PC-9 (cell line): ENCODE measurements at regions not wholly inside any gene's neighbourhood (a gene's known extent, or its start where the extent isn't known, plus 50 kb on each side); places are given as distances from the start of the nearest gene placed in this dataset.

Experiments
- BruUV-seq: library from RNA; stranded (reverse); fragments of 400-500 nt; replicated peaks from 2 replicates; lab custom pipeline; 2021; lab: Mats Ljungman, UMichigan
- CTCF ChIA-PET: fragments of 300-600 bp; sonication (Branson Sonifier 250); formaldehyde crosslinking; loops from one replicate; lab custom pipeline; 2022; ENCODE audit warnings: antibody characterized with exemption; lab: Charles Lee
- POLR2A ChIA-PET: fragments of 300-600 bp; sonication (Branson Sonifier 250); formaldehyde crosslinking; loops from one replicate; lab custom pipeline; 2022; ENCODE audit warnings: antibody characterized with exemption; ENCODE audit not compliant: unreplicated experiment; lab: Charles Lee
- DNase-seq, 2 experiments: peaks; one replicate each; pipeline versions ENCODE4 v3.0.0 to v3.0.0-alpha.2; 2015 to 2022; ENCODE audit warnings: mixed read lengths in 1 of 2
- H2AFZ ChIP-seq: fragments of 200-600 bp; sonication (generic); 2 replicates; pipeline ENCODE4 v1.8.1; 2017; ENCODE audit warnings: antibody characterized with exemption
- H3F3A ChIP-seq: fragments of 200-600 bp; sonication (generic); 2 replicates; pipeline ENCODE4 v1.8.1; 2017; ENCODE audit warnings: antibody characterized with exemption, mild to moderate bottlenecking, low read depth; ENCODE audit not compliant: insufficient read depth
- H3K27ac ChIP-seq: fragments of 200-600 bp; sonication (generic); 2 replicates; pipeline ENCODE4 v1.6.1; 2016; ENCODE audit warnings: mixed run types
- H3K27me3 ChIP-seq: fragments of 200-600 bp; sonication (generic); 2 replicates; pipeline ENCODE4 v1.6.1; 2016; ENCODE audit warnings: low read depth, mixed run types; ENCODE audit not compliant: insufficient read depth
- H3K36me3 ChIP-seq: fragments of 200-600 bp; sonication (generic); 2 replicates; pipeline ENCODE4 v1.6.1; 2016; ENCODE audit warnings: low read depth, mixed run types
- H3K4me1 ChIP-seq: fragments of 200-600 bp; sonication (generic); replicated peaks from 2 replicates; pipeline ENCODE4 v1.6.1; 2016; ENCODE audit warnings: mixed run types; ENCODE audit not compliant: insufficient read depth
- H3K4me2 ChIP-seq: fragments of 200-600 bp; sonication (generic); 2 replicates; pipeline ENCODE4 v1.6.1; 2017; ENCODE audit warnings: mixed run types
- H3K4me3 ChIP-seq: fragments of 200-600 bp; sonication (generic); 2 replicates; pipeline ENCODE4 v1.6.1; 2016; ENCODE audit warnings: mixed run types
- H3K79me2 ChIP-seq: fragments of 200-600 bp; sonication (generic); 2 replicates; pipeline ENCODE4 v1.6.1; 2017; ENCODE audit warnings: low read depth, mixed run types
- H3K9me2 ChIP-seq: fragments of 200-600 bp; sonication (generic); 2 replicates; pipeline ENCODE4 v1.8.1; 2017; ENCODE audit warnings: mild to moderate bottlenecking; ENCODE audit not compliant: insufficient read depth
- H3K9me3 ChIP-seq: fragments of 200-600 bp; sonication (generic); 2 replicates; pipeline ENCODE4 v1.8.1; 2016; ENCODE audit warnings: low read depth; ENCODE audit not compliant: insufficient read depth
- H4K20me1 ChIP-seq: fragments of 200-600 bp; sonication (generic); 2 replicates; pipeline ENCODE4 v1.8.1; 2017; ENCODE audit not compliant: insufficient read depth
- EZH2 ChIP-seq: fragments of 200-600 bp; sonication (generic); IDR thresholded peaks from 2 replicates; pipeline ENCODE4 v1.8.0; 2017; ENCODE audit warnings: antibody characterized with exemption, low read depth
- intact Hi-C: fragments of 100-400 bp; cut with micrococcal nuclease; formaldehyde crosslinking; loops from one replicate; pipeline ENCODE4 v1.10.0; 2022; ENCODE audit not compliant: unreplicated experiment
- TF ChIP-seq, protein P1 (sequence below): fragments of 200-600 bp; sonication (generic); conservative IDR thresholded peaks from 2 replicates; pipeline ENCODE4 v1.6.1; 2017; ENCODE audit warnings: mixed run types, antibody characterized with exemption, mild to moderate bottlenecking, moderate library complexity

DNA sequence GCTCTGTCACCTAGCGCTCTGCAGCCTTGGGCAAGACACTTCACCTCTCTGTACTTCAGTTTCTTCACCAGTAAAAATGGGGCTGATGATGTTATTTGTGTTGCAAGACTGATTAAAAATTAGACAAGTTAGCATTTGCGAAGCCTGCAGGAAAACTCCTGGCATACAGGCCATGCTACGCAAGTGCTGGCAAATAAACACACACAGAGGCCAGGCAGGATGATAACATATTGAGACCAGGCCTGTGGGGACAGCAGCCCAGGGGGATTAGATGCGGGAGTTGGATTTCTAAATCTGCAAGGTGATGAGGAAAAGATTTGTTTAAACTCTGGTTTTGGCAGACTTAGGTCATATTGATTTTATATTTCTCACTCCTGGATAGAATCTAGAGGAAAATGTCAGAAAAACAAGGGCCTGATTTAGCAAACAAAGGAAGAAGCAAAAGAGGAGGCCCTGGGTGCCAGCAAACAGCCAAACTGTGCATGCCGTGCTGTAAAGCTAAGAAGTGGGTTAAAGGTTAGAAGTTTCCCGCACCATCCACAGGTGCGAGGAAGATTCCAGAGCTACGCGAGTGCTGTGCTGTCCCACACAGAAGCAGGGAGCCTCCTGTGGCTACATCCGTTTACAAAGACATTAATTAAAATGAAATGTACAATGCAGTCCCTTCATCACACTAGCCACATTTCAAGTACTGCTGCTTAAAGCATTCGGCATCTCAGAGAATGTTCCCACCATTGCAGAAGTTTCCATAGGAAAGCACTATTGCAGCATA is 532.2 kb downstream of the NPHP4 start:
- Histone ChIP-seq H3K27me3 (peaks cover 14% of the 10 kb centered on the region), H3K27ac (no peak overlapping the region), H4K20me1 (no peaks in the 10 kb centered on the region), H3F3A (no peaks in the 10 kb centered on the region), H3K79me2 (no peaks in the 10 kb centered on the region), H3K4me3 (no peak overlapping the region), H2AFZ (no peak overlapping the region), H3K4me1 (no peaks in the 10 kb centered on the region), H3K9me2 (no peaks in the 10 kb centered on the region), H3K9me3 (no peaks in the 10 kb centered on the region), H3K36me3 (no peaks in the 10 kb centered on the region), H3K4me2 (no peak overlapping the region)
- intact Hi-C loops = no loop called here
- ChIA-PET POLR2A (no interaction called here), CTCF (no interaction called here)
- DNase-seq = no peak
- TF ChIP-seq, protein P1, sequence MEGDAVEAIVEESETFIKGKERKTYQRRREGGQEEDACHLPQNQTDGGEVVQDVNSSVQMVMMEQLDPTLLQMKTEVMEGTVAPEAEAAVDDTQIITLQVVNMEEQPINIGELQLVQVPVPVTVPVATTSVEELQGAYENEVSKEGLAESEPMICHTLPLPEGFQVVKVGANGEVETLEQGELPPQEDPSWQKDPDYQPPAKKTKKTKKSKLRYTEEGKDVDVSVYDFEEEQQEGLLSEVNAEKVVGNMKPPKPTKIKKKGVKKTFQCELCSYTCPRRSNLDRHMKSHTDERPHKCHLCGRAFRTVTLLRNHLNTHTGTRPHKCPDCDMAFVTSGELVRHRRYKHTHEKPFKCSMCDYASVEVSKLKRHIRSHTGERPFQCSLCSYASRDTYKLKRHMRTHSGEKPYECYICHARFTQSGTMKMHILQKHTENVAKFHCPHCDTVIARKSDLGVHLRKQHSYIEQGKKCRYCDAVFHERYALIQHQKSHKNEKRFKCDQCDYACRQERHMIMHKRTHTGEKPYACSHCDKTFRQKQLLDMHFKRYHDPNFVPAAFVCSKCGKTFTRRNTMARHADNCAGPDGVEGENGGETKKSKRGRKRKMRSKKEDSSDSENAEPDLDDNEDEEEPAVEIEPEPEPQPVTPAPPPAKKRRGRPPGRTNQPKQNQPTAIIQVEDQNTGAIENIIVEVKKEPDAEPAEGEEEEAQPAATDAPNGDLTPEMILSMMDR = no peak
- no peak for TF ChIP-seq EZH2
- BruUV-seq = no TSS peak

DNA sequence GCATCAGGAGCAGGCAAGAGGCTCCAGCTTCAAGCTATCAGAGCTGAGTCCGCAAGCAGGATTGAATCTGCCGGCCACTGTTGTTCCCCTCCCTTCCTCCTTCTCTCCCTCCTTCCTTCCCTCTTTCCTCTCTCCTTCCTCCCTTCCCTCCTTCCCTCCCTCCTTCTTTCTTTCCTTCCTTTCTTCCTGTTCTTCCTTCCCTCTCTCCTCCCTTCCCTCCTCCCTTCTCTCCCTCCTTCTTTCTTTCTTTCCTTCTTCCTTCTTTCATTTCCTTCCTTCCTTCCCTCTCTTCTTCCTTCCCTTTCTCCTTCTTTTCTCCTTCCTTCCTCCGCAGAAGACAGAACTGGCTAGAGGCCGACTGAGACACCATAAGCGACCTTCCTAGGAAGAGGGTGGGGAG is 534.0 kb downstream of the NPHP4 start:
- Histone ChIP-seq H3K4me1 (no peaks in the 10 kb centered on the region), H3F3A (no peaks in the 10 kb centered on the region), H3K4me3 (no peak overlapping the region), H3K9me2 (no peaks in the 10 kb centered on the region), H4K20me1 (no peaks in the 10 kb centered on the region), H3K27me3 (peaks cover 20% of the 10 kb centered on the region), H3K36me3 (no peaks in the 10 kb centered on the region), H3K4me2 (no peak overlapping the region), H3K9me3 (no peaks in the 10 kb centered on the region), H2AFZ (no peak overlapping the region), H3K27ac (no peak overlapping the region), H3K79me2 (no peaks in the 10 kb centered on the region)
- intact Hi-C loops = no loop called here
- BruUV-seq = no TSS peak
- CTCF ChIA-PET = no interaction called here
- no peak for DNase-seq
- TF ChIP-seq, protein P1 = no peak
- no peak for TF ChIP-seq EZH2
- POLR2A ChIA-PET = no interaction called here

DNA sequence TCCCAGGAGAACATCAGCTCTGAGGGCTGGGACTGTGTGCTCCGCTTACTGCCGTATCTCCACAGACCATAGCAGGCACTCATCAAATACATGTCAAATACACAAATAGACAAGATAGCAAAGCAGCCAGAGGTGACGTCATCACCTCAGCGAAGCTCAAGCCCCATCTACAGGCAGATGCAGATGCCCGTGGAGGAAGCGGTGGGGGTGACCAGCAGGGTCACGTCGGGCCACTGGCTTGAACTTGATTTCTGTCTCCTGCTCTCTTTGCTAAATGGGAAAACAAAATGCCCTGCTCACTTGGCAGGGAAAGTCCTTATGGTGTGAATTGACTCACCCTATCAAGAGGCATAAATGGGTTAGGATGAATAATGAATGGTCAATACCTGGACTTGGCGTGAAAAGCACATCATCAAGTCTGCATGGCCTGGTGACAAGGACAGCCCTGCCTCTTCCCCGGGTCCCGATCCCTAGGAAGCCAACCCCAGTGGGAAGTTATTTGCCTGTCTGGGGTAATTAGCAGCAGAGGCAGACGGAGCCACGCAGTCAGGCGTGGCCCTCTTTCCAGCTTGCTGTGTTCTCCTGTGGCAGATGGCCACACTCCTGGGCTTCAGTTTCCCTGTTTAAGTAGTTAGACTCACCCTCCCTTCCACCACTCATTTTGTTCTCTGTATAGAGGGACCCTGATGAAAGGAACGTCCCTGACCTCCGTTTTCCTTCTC is 536.0 kb downstream of the NPHP4 start:
- intact Hi-C loops = no loop called here
- H3K4me1 ChIP-seq = no peaks in the 10 kb centered on the region
- H2AFZ ChIP-seq = no peak overlapping the region
- H4K20me1 ChIP-seq = no peaks in the 10 kb centered on the region
- no peaks in the 10 kb centered on the region for H3F3A ChIP-seq
- TF ChIP-seq, protein P1 = no peak
- TF ChIP-seq EZH2 = no peak
- no TSS peak for BruUV-seq
- no peak overlapping the region for H3K4me2 ChIP-seq
- POLR2A ChIA-PET = no interaction called here
- no peak overlapping the region for H3K27ac ChIP-seq
- H3K9me2 ChIP-seq = no peaks in the 10 kb centered on the region
- peaks cover 20% of the 10 kb centered on the region for H3K27me3 ChIP-seq
- no peaks in the 10 kb centered on the region for H3K79me2 ChIP-seq
- no peak for DNase-seq
- H3K4me3 ChIP-seq = no peak overlapping the region
- CTCF ChIA-PET = no interaction called here
- no peaks in the 10 kb centered on the region for H3K36me3 ChIP-seq
- no peaks in the 10 kb centered on the region for H3K9me3 ChIP-seq
